DOHH2 (cell line): ENCODE measurements at regions not wholly inside any gene's neighbourhood (a gene's known extent, or its start where the extent isn't known, plus 50 kb on each side); places are given as distances from the start of the nearest gene placed in this dataset.

Experiments
- H3F3A ChIP-seq: fragments of 200-600 bp; sonication (generic), shearing (Covaris generic); 2 replicates; pipeline ENCODE4 v1.6.0; 2016; ENCODE audit warnings: antibody characterized with exemption, mild to moderate bottlenecking; ENCODE audit not compliant: control insufficient read depth, insufficient read depth
- H3K27ac ChIP-seq: fragments of 200-600 bp; sonication (generic); 2 replicates; pipeline ENCODE4 v1.5.1; 2014; ENCODE audit warnings: low read depth, mild to moderate bottlenecking, low read length, moderate library complexity
- H3K27me3 ChIP-seq: fragments of 200-600 bp; sonication (generic); 2 replicates; pipeline ENCODE4 v1.6.1; 2014; ENCODE audit warnings: mild to moderate bottlenecking, low read length, mixed read lengths; ENCODE audit not compliant: control insufficient read depth
- H3K36me3 ChIP-seq: fragments of 200-600 bp; sonication (generic); 2 replicates; pipeline ENCODE4 v1.6.1; 2014; ENCODE audit warnings: mild to moderate bottlenecking, low read length, moderate library complexity, mixed read lengths; ENCODE audit not compliant: control insufficient read depth
- H3K4me1 ChIP-seq: fragments of 200-600 bp; sonication (generic); 2 replicates; pipeline ENCODE4 v1.6.1; 2014; ENCODE audit warnings: mild to moderate bottlenecking, low read length, mixed read lengths; ENCODE audit not compliant: control insufficient read depth
- H3K4me2 ChIP-seq: fragments of 200-600 bp; sonication (generic); 2 replicates; pipeline ENCODE4 v1.6.0; 2014; ENCODE audit warnings: mild to moderate bottlenecking, low read length, moderate library complexity
- H3K4me3 ChIP-seq: fragments of 200-600 bp; sonication (generic); 2 replicates; pipeline ENCODE4 v1.5.1; 2014; ENCODE audit warnings: mild to moderate bottlenecking, low read length, mixed read lengths
- H3K79me2 ChIP-seq: fragments of 200-600 bp; sonication (generic); 2 replicates; pipeline ENCODE4 v1.6.1; 2014; ENCODE audit warnings: mild to moderate bottlenecking, low read length, mixed read lengths; ENCODE audit not compliant: control insufficient read depth
- H3K9me2 ChIP-seq: fragments of 200-600 bp; sonication (generic); replicated peaks from 2 replicates; pipeline ENCODE4 v1.6.1; 2014; ENCODE audit warnings: mild to moderate bottlenecking, low read length, mixed read lengths; ENCODE audit not compliant: control insufficient read depth
- H3K9me3 ChIP-seq: fragments of 200-600 bp; sonication (generic); 2 replicates; pipeline ENCODE4 v1.6.1; 2014; ENCODE audit warnings: antibody characterized with exemption, low read length, mixed read lengths; ENCODE audit not compliant: control insufficient read depth, insufficient read depth
- H4K20me1 ChIP-seq: fragments of 200-600 bp; sonication (generic); 2 replicates; pipeline ENCODE4 v1.6.0; 2014; ENCODE audit warnings: low read depth, mild to moderate bottlenecking, antibody characterized with exemption, low read length, moderate library complexity; ENCODE audit not compliant: control insufficient read depth, insufficient read depth
- CTCF ChIP-seq: fragments of 200-600 bp; sonication (generic); IDR thresholded peaks from one replicate; pipeline ENCODE4 v1.5.1; 2014; ENCODE audit warnings: antibody characterized with exemption, mild to moderate bottlenecking, low read depth, low read length; ENCODE audit not compliant: poor library complexity, severe bottlenecking
- EZH2phosphoT487 ChIP-seq: fragments of 200-600 bp; sonication (generic); IDR thresholded peaks from 2 replicates; pipeline ENCODE4 v1.6.1; 2017; ENCODE audit warnings: borderline replicate concordance, mild to moderate bottlenecking, antibody characterized with exemption, low read length, moderate library complexity, mixed read lengths

DNA sequence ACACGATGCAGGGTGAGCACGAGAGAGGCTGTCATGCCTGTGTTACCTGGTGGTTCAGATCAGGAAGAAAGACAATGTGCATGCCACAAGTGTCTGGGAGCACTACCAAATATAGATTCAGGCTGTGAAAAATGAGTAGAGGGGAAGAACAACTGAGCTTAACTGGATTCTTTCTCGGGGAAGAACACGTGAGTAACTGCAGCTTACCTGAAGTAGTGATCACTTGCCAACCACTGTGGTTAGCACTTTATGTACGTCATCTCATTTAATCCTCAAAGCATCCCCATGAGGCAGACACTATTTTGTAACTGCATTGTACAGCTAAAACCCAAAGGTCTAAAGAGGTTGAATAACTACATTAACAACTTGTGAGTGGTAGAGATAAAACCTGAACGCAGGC, 746.2 kb downstream of the TUSC7 start:
- H3K4me1 ChIP-seq, result no peaks in the 10 kb centered on the region
- no peak overlapping the region for H3K4me2 ChIP-seq
- H4K20me1 ChIP-seq, result no peaks in the 10 kb centered on the region
- no peaks in the 10 kb centered on the region for H3K9me3 ChIP-seq
- H3K79me2 ChIP-seq, result no peaks in the 10 kb centered on the region
- no peaks in the 10 kb centered on the region for H3F3A ChIP-seq
- H3K27me3 ChIP-seq, result no peaks in the 10 kb centered on the region
- H3K36me3 ChIP-seq, result no peaks in the 10 kb centered on the region
- H3K27ac ChIP-seq, result no peak overlapping the region
- H3K4me3 ChIP-seq, result no peak overlapping the region
- no peaks in the 10 kb centered on the region; the same call in 1 of the 2 replicates for H3K9me2 ChIP-seq
- TF ChIP-seq CTCF, result no peak
- TF ChIP-seq EZH2phosphoT487, result no peak

DNA sequence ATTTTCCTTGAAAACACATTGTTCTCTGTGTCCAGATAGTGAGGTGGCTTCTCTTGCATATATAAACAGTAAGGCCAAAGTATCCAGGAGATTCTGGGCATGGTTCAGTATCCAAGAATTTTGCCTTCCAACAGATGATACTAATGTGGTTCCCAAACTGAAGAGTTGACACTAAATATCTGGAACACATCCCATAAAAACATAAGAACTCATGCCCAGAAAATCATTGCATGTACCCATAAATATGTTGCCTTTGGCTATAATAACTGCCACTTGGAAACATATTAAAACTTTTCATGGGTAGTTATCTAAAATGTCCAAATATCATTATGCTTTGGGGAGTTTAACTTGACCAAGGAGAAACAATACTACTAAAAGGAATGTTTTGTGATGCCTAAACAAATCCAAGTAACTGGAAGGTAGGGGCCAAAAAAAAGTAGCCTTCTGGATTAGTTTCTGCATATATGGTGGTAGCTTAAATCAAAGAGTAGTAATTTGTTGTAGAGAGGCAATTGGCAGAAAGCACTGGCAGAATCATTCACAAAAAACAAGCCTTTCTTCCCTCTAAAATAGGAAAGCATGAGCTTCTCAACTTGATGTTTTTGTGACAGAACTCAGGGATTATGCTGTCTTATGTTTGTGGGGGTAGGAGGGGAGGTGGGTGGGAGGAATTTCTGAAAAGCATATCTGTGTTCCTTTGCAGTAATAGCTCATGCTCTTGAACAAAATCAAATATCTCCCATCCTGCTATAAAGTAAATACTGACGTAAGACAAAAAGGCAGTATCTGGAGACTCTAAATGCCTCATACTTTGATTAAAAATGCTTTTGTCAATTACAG, 753.9 kb downstream of the TUSC7 start:
- TF ChIP-seq EZH2phosphoT487 (no peak), CTCF (no peak)
- H3K79me2 ChIP-seq, result no peaks in the 10 kb centered on the region
- no peak overlapping the region for H3K4me3 ChIP-seq
- H3K27ac ChIP-seq, result no peak overlapping the region
- H3F3A ChIP-seq, result no peaks in the 10 kb centered on the region
- no peaks in the 10 kb centered on the region for H3K9me2 ChIP-seq
- no peaks in the 10 kb centered on the region for H3K9me3 ChIP-seq
- H4K20me1 ChIP-seq, result no peaks in the 10 kb centered on the region
- no peaks in the 10 kb centered on the region for H3K27me3 ChIP-seq
- no peak overlapping the region for H3K4me2 ChIP-seq
- H3K36me3 ChIP-seq, result no peaks in the 10 kb centered on the region
- no peaks in the 10 kb centered on the region for H3K4me1 ChIP-seq

GRCh38 chr3:117471831-117472230, 762.3 kb downstream of the TUSC7 start:
- TF ChIP-seq EZH2phosphoT487 (no peak), CTCF (no peak)
- no peaks in the 10 kb centered on the region for H3K4me1 ChIP-seq

More at GRCh38 chr3:117471831-117472230, 762.3 kb downstream of the TUSC7 start:
- H3K27me3 ChIP-seq, result no peaks in the 10 kb centered on the region
- no peak overlapping the region for H3K4me3 ChIP-seq
- H3K36me3 ChIP-seq, result no peaks in the 10 kb centered on the region
- no peaks in the 10 kb centered on the region for H4K20me1 ChIP-seq
- no peaks in the 10 kb centered on the region for H3F3A ChIP-seq
- H3K79me2 ChIP-seq, result no peaks in the 10 kb centered on the region
- no peak overlapping the region for H3K27ac ChIP-seq
- no peak overlapping the region for H3K4me2 ChIP-seq
- no peaks in the 10 kb centered on the region for H3K9me3 ChIP-seq
- no peaks in the 10 kb centered on the region for H3K9me2 ChIP-seq
